ENCODE measurements at regions not wholly inside any gene's neighbourhood (a gene's known extent, or its start where the extent isn't known, plus 50 kb on each side); places are given as distances from the start of the nearest gene placed in this dataset.
A peak's percentile ranks its signal among the peaks of the same experiment; 100 is the strongest.

- DNase-seq (ENCODE audit: low spot score), result no peak
Observed at GRCh38 chr1:82441402-82441801, 640.7 kb downstream of the ADGRL2 start.

- DNase-seq (ENCODE audit: low spot score), result no peak
Observed at GRCh38 chr1:82423174-82423815, 622.6 kb downstream of the ADGRL2 start.

GRCh38 chr1:82421782-82422181 lies 621.0 kb downstream of the ADGRL2 start:
- no peak for DNase-seq (ENCODE audit: low spot score)

GRCh38 chr1:82420584-82420983 lies 619.9 kb downstream of the ADGRL2 start:
- DNase-seq (ENCODE audit: low spot score), result no peak

- DNase-seq (ENCODE audit: low spot score), result no peak
Observed at GRCh38 chr1:82411605-82412004, 610.9 kb downstream of the ADGRL2 start.

- no peak for DNase-seq (ENCODE audit: low spot score)
Observed at GRCh38 chr1:82405333-82405732, 604.6 kb downstream of the ADGRL2 start.

GRCh38 chr1:82401116-82401515 lies 600.4 kb downstream of the ADGRL2 start:
- DNase-seq (ENCODE audit: low spot score), result no peak

- DNase-seq (ENCODE audit: low spot score), result no peak
Observed at GRCh38 chr1:82400521-82400920, 599.8 kb downstream of the ADGRL2 start.

- no peak for DNase-seq (ENCODE audit: low spot score)
Observed at GRCh38 chr1:82399093-82399492, 598.4 kb downstream of the ADGRL2 start.

GRCh38 chr1:82398357-82398756 lies 597.6 kb downstream of the ADGRL2 start:
- DNase-seq (ENCODE audit: low spot score), result no peak

- peak; percentile 68 for DNase-seq (ENCODE audit: low spot score)
Observed at GRCh38 chr1:82395440-82395839, 594.7 kb downstream of the ADGRL2 start.

GRCh38 chr1:82392946-82393345 lies 592.2 kb downstream of the ADGRL2 start:
- no peak for DNase-seq (ENCODE audit: low spot score)

GRCh38 chr1:82392513-82392912 lies 591.8 kb downstream of the ADGRL2 start:
- DNase-seq (ENCODE audit: low spot score), result no peak

- DNase-seq (ENCODE audit: low spot score), result no peak
Observed at GRCh38 chr1:82391712-82392111, 591.0 kb downstream of the ADGRL2 start.

- DNase-seq (ENCODE audit: low spot score), result no peak
Observed at GRCh38 chr1:82390627-82391026, 589.9 kb downstream of the ADGRL2 start.

GRCh38 chr1:82388679-82389078 lies 587.9 kb downstream of the ADGRL2 start:
- no peak for DNase-seq (ENCODE audit: low spot score)

- no peak for DNase-seq (ENCODE audit: low spot score)
Observed at GRCh38 chr1:82387012-82387366, 586.3 kb downstream of the ADGRL2 start.

GRCh38 chr1:82386365-82387011 lies 585.8 kb downstream of the ADGRL2 start:
- no peak for DNase-seq (ENCODE audit: low spot score)

GRCh38 chr1:82384776-82385175 lies 584.0 kb downstream of the ADGRL2 start:
- no peak for DNase-seq (ENCODE audit: low spot score)

- no peak for DNase-seq (ENCODE audit: low spot score)
Observed at GRCh38 chr1:82377201-82377884, 576.6 kb downstream of the ADGRL2 start.

GRCh38 chr1:82373710-82374109 lies 573.0 kb downstream of the ADGRL2 start:
- DNase-seq (ENCODE audit: low spot score), result no peak

GRCh38 chr1:82371844-82372498 lies 571.2 kb downstream of the ADGRL2 start:
- peak; percentile 22 for DNase-seq (ENCODE audit: low spot score)

GRCh38 chr1:82367456-82367855 lies 566.7 kb downstream of the ADGRL2 start:
- DNase-seq (ENCODE audit: low spot score), result no peak

Data from NAMALWA (cell line).